HEK293 (cell line): ENCODE measurements at regions not wholly inside any gene's neighbourhood (a gene's known extent, or its start where the extent isn't known, plus 50 kb on each side); places are given as distances from the start of the nearest gene placed in this dataset.

Experiments used
- CTCF ChIA-PET: fragments of 350-600 bp; formaldehyde crosslinking; extraction: SDS; loops from one replicate; lab custom pipeline; 2021; ENCODE audit warnings: antibody characterized with exemption; lab: Yijun Ruan, JAX
- POLR2A ChIA-PET: fragments of 300-600 bp; formaldehyde crosslinking; extraction: SDS; loops from one replicate; lab custom pipeline; 2020; ENCODE audit warnings: antibody characterized with exemption, inconsistent platforms; lab: Yijun Ruan, JAX
- H3K27ac ChIP-seq: fragments of 200-500 bp; sonication (Bioruptor generic); 2 replicates; pipeline ENCODE4 v1.5.1; 2014; ENCODE audit warnings: low read depth, low read length, control low read depth, inconsistent platforms; ENCODE audit errors: extremely low read depth
- H3K36me3 ChIP-seq, 2 experiments: fragments of 200-500 bp in 1 of 2; sonication (Bioruptor generic) in 1 of 2; 1 replicate in 1 of 2; 2 replicates in 1 of 2; pipeline ENCODE4 v1.5.1; 2014 to 2017; ENCODE audit warnings: inconsistent platforms in 2 of 2, low read length in 2 of 2; ENCODE audit not compliant: control insufficient read depth in 2 of 2, insufficient read depth in 1 of 2
- H3K4me1 ChIP-seq: fragments of 200-500 bp; sonication (Bioruptor generic); 2 replicates; pipeline ENCODE4 v1.5.1; 2014; ENCODE audit warnings: mild to moderate bottlenecking, low read length, inconsistent platforms; ENCODE audit not compliant: control insufficient read depth, insufficient read depth
- H3K4me3 ChIP-seq: 2 replicates; pipeline ENCODE4 v1.5.1; 2011; ENCODE audit warnings: low read depth, mild to moderate bottlenecking, control low read depth, low read length, moderate library complexity
- H3K9me3 ChIP-seq: fragments of 200-500 bp; sonication (Bioruptor generic); 2 replicates; pipeline ENCODE4 v1.5.1; 2014; ENCODE audit warnings: low read depth, low read length, inconsistent platforms; ENCODE audit not compliant: control insufficient read depth, insufficient read depth
- GLIS2 ChIP-seq: fragments of 450-650 bp; formaldehyde crosslinking; IDR thresholded peaks from 2 replicates; pipeline ENCODE4 v1.5.1; 2016; ENCODE audit warnings: missing biosample characterization, missing genetic modification characterization
- PRDM6 ChIP-seq: fragments of 450-650 bp; formaldehyde crosslinking; IDR thresholded peaks from 2 replicates; pipeline ENCODE4 v1.5.1; 2017; ENCODE audit warnings: missing biosample characterization, missing genetic modification characterization
- SCRT1 ChIP-seq: fragments of 450-650 bp; formaldehyde crosslinking; IDR thresholded peaks from 2 replicates; pipeline ENCODE4 v1.5.1; 2016; ENCODE audit warnings: missing biosample characterization, missing genetic modification characterization, borderline replicate concordance
- TSHZ1 ChIP-seq: fragments of 450-650 bp; formaldehyde crosslinking; IDR thresholded peaks from 2 replicates; pipeline ENCODE4 v1.5.1; 2016; ENCODE audit warnings: missing biosample characterization, missing genetic modification characterization, borderline replicate concordance
- ZBTB44 ChIP-seq: fragments of 450-650 bp; IDR thresholded peaks from 2 replicates; pipeline ENCODE4 v1.5.1; 2018; ENCODE audit warnings: missing biosample characterization, mild to moderate bottlenecking, missing genetic modification characterization
- ZBTB8A ChIP-seq: fragments of 450-650 bp; formaldehyde crosslinking; IDR thresholded peaks from 2 replicates; pipeline ENCODE4 v1.5.1; 2016; ENCODE audit warnings: missing biosample characterization, missing genetic modification characterization
- ZIC2 ChIP-seq: fragments of 450-650 bp; formaldehyde crosslinking; IDR thresholded peaks from 2 replicates; pipeline ENCODE4 v1.5.1; 2016; ENCODE audit warnings: missing biosample characterization, missing genetic modification characterization
- ZNF112 ChIP-seq: fragments of 450-650 bp; formaldehyde crosslinking; IDR thresholded peaks from 2 replicates; pipeline ENCODE4 v1.5.0; 2017; ENCODE audit warnings: missing biosample characterization, missing genetic modification characterization
- ZNF132 ChIP-seq: fragments of 450-650 bp; formaldehyde crosslinking; IDR thresholded peaks from 2 replicates; pipeline ENCODE4 v1.5.1; 2017; ENCODE audit warnings: missing biosample characterization, missing genetic modification characterization, borderline replicate concordance
- ZNF18 ChIP-seq: fragments of 450-650 bp; formaldehyde crosslinking; IDR thresholded peaks from 2 replicates; pipeline ENCODE4 v1.5.1; 2016; ENCODE audit warnings: missing biosample characterization, missing genetic modification characterization
- ZNF23 ChIP-seq: fragments of 450-650 bp; formaldehyde crosslinking; IDR thresholded peaks from 2 replicates; pipeline ENCODE4 v1.5.1; 2016; ENCODE audit warnings: missing biosample characterization, missing genetic modification characterization, borderline replicate concordance
- ZNF248 ChIP-seq: fragments of 450-650 bp; formaldehyde crosslinking; IDR thresholded peaks from 2 replicates; pipeline ENCODE4 v1.5.1; 2017; ENCODE audit warnings: missing biosample characterization, missing genetic modification characterization
- ZNF548 ChIP-seq: fragments of 450-650 bp; formaldehyde crosslinking; IDR thresholded peaks from 2 replicates; pipeline ENCODE4 v1.5.1; 2016; ENCODE audit warnings: missing biosample characterization, missing genetic modification characterization
- ZNF621 ChIP-seq: fragments of 450-650 bp; formaldehyde crosslinking; IDR thresholded peaks from 2 replicates; pipeline ENCODE4 v1.5.1; 2017; ENCODE audit warnings: missing biosample characterization, missing genetic modification characterization
- ZNF629 ChIP-seq: fragments of 450-650 bp; formaldehyde crosslinking; IDR thresholded peaks from 2 replicates; pipeline ENCODE4 v1.5.1; 2017; ENCODE audit warnings: missing biosample characterization, missing genetic modification characterization
- ZNF658 ChIP-seq: fragments of 450-650 bp; formaldehyde crosslinking; IDR thresholded peaks from 2 replicates; pipeline ENCODE4; 2016; ENCODE audit warnings: missing biosample characterization, missing genetic modification characterization
- ZNF692 ChIP-seq: fragments of 450-650 bp; formaldehyde crosslinking; IDR thresholded peaks from 2 replicates; pipeline ENCODE4 v1.5.1; 2016; ENCODE audit warnings: missing biosample characterization, missing genetic modification characterization
- ZNF791 ChIP-seq: fragments of 450-650 bp; formaldehyde crosslinking; IDR thresholded peaks from 2 replicates; pipeline ENCODE4 v1.5.1; 2016; ENCODE audit warnings: missing biosample characterization, missing genetic modification characterization
- ZXDB ChIP-seq: fragments of 450-650 bp; formaldehyde crosslinking; IDR thresholded peaks from 2 replicates; pipeline ENCODE4 v1.5.1; 2016; ENCODE audit warnings: missing biosample characterization, missing genetic modification characterization

- CTCF ChIA-PET, result no interaction called here
- H3K36me3 ChIP-seq, result no peaks in the 10 kb centered on the region
- no peak overlapping the region for H3K27ac ChIP-seq
- H3K4me3 ChIP-seq, result no peak overlapping the region
- no peak for TF ChIP-seq PRDM6 (tag by site-specific recombination)
- no peak for TF ChIP-seq ZBTB44 (tag by site-specific recombination)
- no peak for TF ChIP-seq ZNF629
- no peak for TF ChIP-seq ZNF132 (tag by site-specific recombination)
- no peak for TF ChIP-seq ZNF23 (tag by site-specific recombination)
- TF ChIP-seq ZNF658 (tag by site-specific recombination), result no peak
- POLR2A ChIA-PET, result no interaction called here
- no peaks in the 10 kb centered on the region for H3K4me1 ChIP-seq
- H3K9me3 ChIP-seq, result no peaks in the 10 kb centered on the region
Observed at GRCh38 chr5:179488491-179488890, 61.9 kb upstream of the RUFY1 start.

GRCh38 chr5:179487145-179487544, 63.2 kb upstream of the RUFY1 start:
- Histone ChIP-seq H3K27ac (no peak overlapping the region), H3K4me1 (no peaks in the 10 kb centered on the region), H3K36me3 (no peaks in the 10 kb centered on the region), H3K4me3 (no peak overlapping the region), H3K9me3 (no peaks in the 10 kb centered on the region)
- POLR2A ChIA-PET, result interaction anchor here (0.5 kb wide), 1 partner anchor 28 kb away, joined by 3 read pairs; no protein-coding TSS in a partner anchor
- TF ChIP-seq ZNF18, result no peak
- TF ChIP-seq GLIS2 (tag by site-specific recombination), result no peak
- TF ChIP-seq TSHZ1 (tag by site-specific recombination), result no peak
- TF ChIP-seq ZNF112 (tag by site-specific recombination), result no peak
- no peak for TF ChIP-seq ZNF248 (tag by site-specific recombination)
- TF ChIP-seq ZXDB (tag by site-specific recombination), result no peak
- TF ChIP-seq ZNF791 (tag by site-specific recombination), result no peak
- no peak for TF ChIP-seq ZNF548 (tag by site-specific recombination)
- no peak for TF ChIP-seq SCRT1 (tag by site-specific recombination)
- TF ChIP-seq ZNF621 (tag by site-specific recombination), result no peak
- no peak for TF ChIP-seq ZNF692 (tag by site-specific recombination)
- TF ChIP-seq ZIC2 (tag by site-specific recombination), result no peak
- TF ChIP-seq ZBTB8A (tag by site-specific recombination), result no peak
- CTCF ChIA-PET, result no interaction called here
